Fibroblast of villous mesenchyme (primary cell): ENCODE measurements at regions not wholly inside any gene's neighbourhood (a gene's known extent, or its start where the extent isn't known, plus 50 kb on each side); places are given as distances from the start of the nearest gene placed in this dataset.

Experiments used
- DNase-seq: peaks from one replicate; pipeline ENCODE4 v3.0.0-alpha.2; 2010; ENCODE audit warnings: low read depth
- H3K4me3 ChIP-seq: 2 replicates; pipeline ENCODE4 v1.5.1; 2011; ENCODE audit warnings: low read depth, mild to moderate bottlenecking, low read length
- CTCF ChIP-seq: IDR thresholded peaks from 2 replicates; pipeline ENCODE4 v1.5.1; 2012; ENCODE audit warnings: low read depth, mild to moderate bottlenecking, low read length; ENCODE audit not compliant: insufficient read depth

GRCh38 chr7:81140775-81141174, 221.9 kb upstream of the SEMA3C start:
- no peak for DNase-seq
- no peak for TF ChIP-seq CTCF
- no peak overlapping the region for H3K4me3 ChIP-seq

GRCh38 chr7:81140252-81140651, 221.4 kb upstream of the SEMA3C start:
- no peak for DNase-seq
- TF ChIP-seq CTCF = no peak

GRCh38 chr7:81138870-81139269, 220.0 kb upstream of the SEMA3C start:
- DNase-seq = no peak
- no peak overlapping the region for H3K4me3 ChIP-seq
- no peak for TF ChIP-seq CTCF

More at GRCh38 chr7:81140252-81140651, 221.4 kb upstream of the SEMA3C start:
- H3K4me3 ChIP-seq = no peak overlapping the region

- no peak for DNase-seq
- no peak overlapping the region for H3K4me3 ChIP-seq
- TF ChIP-seq CTCF = no peak
These were observed 216.5 kb upstream of the SEMA3C start for GRCh38 chr7:81135324-81135723.

- peak; percentile 55 for DNase-seq
- H3K4me3 ChIP-seq = no peak overlapping the region
- TF ChIP-seq CTCF = no peak
These were observed 209.2 kb upstream of the SEMA3C start for GRCh38 chr7:81128011-81128410.

- no peak for TF ChIP-seq CTCF
- no peak for DNase-seq
- H3K4me3 ChIP-seq = no peak overlapping the region
These were observed 202.0 kb upstream of the SEMA3C start for GRCh38 chr7:81120803-81121202.

GRCh38 chr7:81120111-81120510, 201.3 kb upstream of the SEMA3C start:
- H3K4me3 ChIP-seq = no peak overlapping the region
- no peak for DNase-seq
- no peak for TF ChIP-seq CTCF
